Stimulated activated CD4-positive, alpha-beta T cell treated with anti-CD3 and anti-CD28 coated beads, TNF-alpha, amount 100 ng/mL, for 1 hour (primary cell): ENCODE measurements at regions not wholly inside any gene's neighbourhood (a gene's known extent, or its start where the extent isn't known, plus 50 kb on each side); places are given as distances from the start of the nearest gene placed in this dataset.
"Not testable (repeated sequence)": the region's sequence is repeated elsewhere in the genome, so short reads cannot be mapped to it uniquely, and the experiment has no call there.

Source experiments
- DNase-seq, 3 donors: peaks; one replicate each; pipeline ENCODE4 v3.0.0-alpha.2; 2020; ENCODE audit warnings: low read depth in 3 of 3, low spot score in 1 of 3

GRCh38 chr16:29330623-29331022 is 75.9 kb downstream of the NPIPB11 start:
- DNase-seq: not testable (repeated sequence)

- not testable (repeated sequence) for DNase-seq
These were observed 78.0 kb downstream of the NPIPB11 start for GRCh38 chr16:29328528-29328927.

- DNase-seq: not testable (repeated sequence)
These were observed 78.7 kb downstream of the NPIPB11 start for GRCh38 chr16:29327631-29328408.

GRCh38 chr16:29326164-29327125 is 80.1 kb downstream of the NPIPB11 start:
- DNase-seq: not testable (repeated sequence)

GRCh38 chr16:29323725-29324124 is 82.8 kb downstream of the NPIPB11 start:
- not testable (repeated sequence) for DNase-seq

- DNase-seq: no peak
These were observed 84.9 kb downstream of the NPIPB11 start for GRCh38 chr16:29321585-29321984.

- no peak for DNase-seq
These were observed 85.5 kb downstream of the NPIPB11 start for GRCh38 chr16:29321000-29321393.

- no peak for DNase-seq
These were observed 86.1 kb downstream of the NPIPB11 start for GRCh38 chr16:29320274-29320999.

GRCh38 chr16:29319726-29320125 is 86.8 kb downstream of the NPIPB11 start:
- no peak for DNase-seq

- not testable (repeated sequence) for DNase-seq
These were observed 87.9 kb downstream of the NPIPB11 start for GRCh38 chr16:29318561-29318968.

- DNase-seq: no peak
These were observed 88.5 kb downstream of the NPIPB11 start for GRCh38 chr16:29318037-29318436.

- no peak for DNase-seq
These were observed 89.2 kb downstream of the NPIPB11 start for GRCh38 chr16:29317269-29317668.

GRCh38 chr16:29316761-29317183 is 89.7 kb downstream of the NPIPB11 start:
- no peak for DNase-seq

- DNase-seq: no peak
These were observed 90.5 kb downstream of the NPIPB11 start for GRCh38 chr16:29315916-29316517.

GRCh38 chr16:29315046-29315445 is 91.5 kb downstream of the NPIPB11 start:
- no peak for DNase-seq

- DNase-seq: no peak
These were observed 92.1 kb downstream of the NPIPB11 start for GRCh38 chr16:29314292-29314934.

GRCh38 chr16:29313559-29314048 is 92.9 kb downstream of the NPIPB11 start:
- no peak for DNase-seq

- no peak for DNase-seq
These were observed 93.5 kb downstream of the NPIPB11 start for GRCh38 chr16:29312835-29313558.

- DNase-seq: not testable (repeated sequence)
These were observed 94.2 kb downstream of the NPIPB11 start for GRCh38 chr16:29312345-29312675.
